ENCODE measurements at regions not wholly inside any gene's neighbourhood (a gene's known extent, or its start where the extent isn't known, plus 50 kb on each side); places are given as distances from the start of the nearest gene placed in this dataset.

DNA sequence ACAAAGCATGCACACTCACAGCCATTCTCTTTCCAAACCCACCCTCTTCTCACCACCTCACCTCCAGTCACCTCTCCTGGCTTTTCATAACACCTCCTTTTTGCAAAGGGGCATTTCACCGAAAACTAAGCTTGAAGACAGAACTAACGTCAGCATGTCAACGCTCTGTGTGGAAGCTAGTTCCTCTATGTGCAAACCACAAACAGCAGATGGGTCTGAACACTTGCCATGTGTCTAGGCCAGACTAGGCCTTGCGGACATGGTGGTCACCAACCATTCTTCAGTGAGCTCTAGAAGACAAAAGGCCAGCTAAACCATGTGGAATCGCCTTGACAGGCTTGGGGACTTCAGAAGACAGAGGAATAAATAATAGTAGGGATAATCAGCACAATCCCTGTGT is 148.5 kb downstream of the TXNL1 start:
- TF ChIP-seq, protein P1, sequence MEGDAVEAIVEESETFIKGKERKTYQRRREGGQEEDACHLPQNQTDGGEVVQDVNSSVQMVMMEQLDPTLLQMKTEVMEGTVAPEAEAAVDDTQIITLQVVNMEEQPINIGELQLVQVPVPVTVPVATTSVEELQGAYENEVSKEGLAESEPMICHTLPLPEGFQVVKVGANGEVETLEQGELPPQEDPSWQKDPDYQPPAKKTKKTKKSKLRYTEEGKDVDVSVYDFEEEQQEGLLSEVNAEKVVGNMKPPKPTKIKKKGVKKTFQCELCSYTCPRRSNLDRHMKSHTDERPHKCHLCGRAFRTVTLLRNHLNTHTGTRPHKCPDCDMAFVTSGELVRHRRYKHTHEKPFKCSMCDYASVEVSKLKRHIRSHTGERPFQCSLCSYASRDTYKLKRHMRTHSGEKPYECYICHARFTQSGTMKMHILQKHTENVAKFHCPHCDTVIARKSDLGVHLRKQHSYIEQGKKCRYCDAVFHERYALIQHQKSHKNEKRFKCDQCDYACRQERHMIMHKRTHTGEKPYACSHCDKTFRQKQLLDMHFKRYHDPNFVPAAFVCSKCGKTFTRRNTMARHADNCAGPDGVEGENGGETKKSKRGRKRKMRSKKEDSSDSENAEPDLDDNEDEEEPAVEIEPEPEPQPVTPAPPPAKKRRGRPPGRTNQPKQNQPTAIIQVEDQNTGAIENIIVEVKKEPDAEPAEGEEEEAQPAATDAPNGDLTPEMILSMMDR (conservative IDR thresholded peaks at IDR 0.05; ENCODE audit: low read depth, low read length) = no peak
- TF ChIP-seq RFX5 (IDR thresholded peaks at IDR 0.05; ENCODE audit: low read depth, low read length) = no peak
- no peak for TF ChIP-seq POLR2A (IDR thresholded peaks at IDR 0.05; ENCODE audit: low read depth, low read length)
- TF ChIP-seq, protein P2, sequence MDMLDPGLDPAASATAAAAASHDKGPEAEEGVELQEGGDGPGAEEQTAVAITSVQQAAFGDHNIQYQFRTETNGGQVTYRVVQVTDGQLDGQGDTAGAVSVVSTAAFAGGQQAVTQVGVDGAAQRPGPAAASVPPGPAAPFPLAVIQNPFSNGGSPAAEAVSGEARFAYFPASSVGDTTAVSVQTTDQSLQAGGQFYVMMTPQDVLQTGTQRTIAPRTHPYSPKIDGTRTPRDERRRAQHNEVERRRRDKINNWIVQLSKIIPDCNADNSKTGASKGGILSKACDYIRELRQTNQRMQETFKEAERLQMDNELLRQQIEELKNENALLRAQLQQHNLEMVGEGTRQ (IDR thresholded peaks at IDR 0.05; ENCODE audit: low read depth, low read length) = no peak
- no peak for TF ChIP-seq NFE2L2 (IDR thresholded peaks at IDR 0.05; ENCODE audit: low read depth, low read length)
- TF ChIP-seq ELK1 (IDR thresholded peaks at IDR 0.05; ENCODE audit: borderline replicate concordance, low read depth, low read length) = no peak

Measured in IMR-90 (cell line).